GM10248 (cell line): ENCODE measurements at regions not wholly inside any gene's neighbourhood (a gene's known extent, or its start where the extent isn't known, plus 50 kb on each side); places are given as distances from the start of the nearest gene placed in this dataset.
"Not testable (repeated sequence)": the region's sequence is repeated elsewhere in the genome, so short reads cannot be mapped to it uniquely, and the experiment has no call there.

Experiments
- CTCF ChIA-PET: fragments of 300-600 bp; sonication (Branson Sonifier 250); formaldehyde crosslinking; extraction: SDS; loops from one replicate; lab custom pipeline; 2021; ENCODE audit warnings: antibody characterized with exemption; lab: Yijun Ruan, JAX
- POLR2A ChIA-PET: fragments of 350-650 bp; sonication (Branson Sonifier 250); formaldehyde crosslinking; extraction: SDS; loops from one replicate; lab custom pipeline; 2020; ENCODE audit warnings: antibody characterized with exemption; lab: Yijun Ruan, JAX
- DNase-seq: peaks from one replicate; pipeline ENCODE4 v3.0.0; 2012; ENCODE audit errors: extremely low spot score
- CTCF ChIP-seq: IDR thresholded peaks from 2 replicates; pipeline ENCODE4 v1.5.1; 2012; ENCODE audit warnings: mild to moderate bottlenecking, low read depth; ENCODE audit errors: extremely low read depth, missing control alignments, control extremely low read depth

- TF ChIP-seq CTCF, result no peak
- ChIA-PET CTCF (no interaction called here), POLR2A (no interaction called here)
- no peak for DNase-seq
These were observed 743.2 kb upstream of the RGS18 start for GRCh38 chr1:191414981-191415640.

GRCh38 chr1:191419842-191420241 is 738.4 kb upstream of the RGS18 start:
- DNase-seq, result no peak
- ChIA-PET CTCF (interaction anchor here (1.2 kb wide), 1 partner anchor 9 kb away, joined by 5 read pairs; no protein-coding TSS in a partner anchor), POLR2A (no interaction called here)
- no peak for TF ChIP-seq CTCF

- CTCF ChIA-PET, result interaction anchor here (0.9 kb wide), 1 partner anchor 152 kb away, joined by 3 read pairs; no protein-coding TSS in a partner anchor
- POLR2A ChIA-PET, result no interaction called here
- DNase-seq, result no peak
- TF ChIP-seq CTCF, result no peak
These were observed 730.7 kb upstream of the RGS18 start for GRCh38 chr1:191427593-191427992.

GRCh38 chr1:191432817-191433216 is 725.4 kb upstream of the RGS18 start:
- CTCF ChIA-PET, result interaction anchor here (1.1 kb wide), 1 partner anchor 10 kb away, joined by 3 read pairs; no protein-coding TSS in a partner anchor
- POLR2A ChIA-PET, result no interaction called here
- no peak for TF ChIP-seq CTCF

GRCh38 chr1:191438979-191439378 is 719.3 kb upstream of the RGS18 start:
- no peak for DNase-seq
- ChIA-PET POLR2A (no interaction called here), CTCF (interaction anchor here (0.6 kb wide), 1 partner anchor 11 kb away, joined by 3 read pairs; no protein-coding TSS in a partner anchor)
- TF ChIP-seq CTCF, result no peak

More at GRCh38 chr1:191432817-191433216, 725.4 kb upstream of the RGS18 start:
- no peak for DNase-seq

- DNase-seq, POLR2A ChIA-PET: not testable (repeated sequence)
- CTCF ChIA-PET, result interaction anchor here (1.3 to 1.5 kb wide), 3 partner anchors 8 to 12 kb away, joined by 3 to 4 read pairs (median 3); no protein-coding TSS in a partner anchor
These were observed 710.0 kb upstream of the RGS18 start for GRCh38 chr1:191448279-191448678.

- CTCF ChIA-PET, result no interaction called here
- POLR2A ChIA-PET, result no interaction called here
- DNase-seq, result no peak
- TF ChIP-seq CTCF, result no peak
These were observed 705.7 kb upstream of the RGS18 start for GRCh38 chr1:191452586-191452985.
